Stimulated activated CD4-positive, alpha-beta T cell treated with anti-CD3 and anti-CD28 coated beads, Interleukin-1b, Interleukin-23, amount 100 ng/mL, for 1 hour (primary cell): ENCODE measurements at regions not wholly inside any gene's neighbourhood (a gene's known extent, or its start where the extent isn't known, plus 50 kb on each side); places are given as distances from the start of the nearest gene placed in this dataset.

Experiments
- DNase-seq, 2 donors: peaks; one replicate each; pipeline ENCODE4 v3.0.0-alpha.2; 2020; ENCODE audit warnings: low read depth in 2 of 2

DNA sequence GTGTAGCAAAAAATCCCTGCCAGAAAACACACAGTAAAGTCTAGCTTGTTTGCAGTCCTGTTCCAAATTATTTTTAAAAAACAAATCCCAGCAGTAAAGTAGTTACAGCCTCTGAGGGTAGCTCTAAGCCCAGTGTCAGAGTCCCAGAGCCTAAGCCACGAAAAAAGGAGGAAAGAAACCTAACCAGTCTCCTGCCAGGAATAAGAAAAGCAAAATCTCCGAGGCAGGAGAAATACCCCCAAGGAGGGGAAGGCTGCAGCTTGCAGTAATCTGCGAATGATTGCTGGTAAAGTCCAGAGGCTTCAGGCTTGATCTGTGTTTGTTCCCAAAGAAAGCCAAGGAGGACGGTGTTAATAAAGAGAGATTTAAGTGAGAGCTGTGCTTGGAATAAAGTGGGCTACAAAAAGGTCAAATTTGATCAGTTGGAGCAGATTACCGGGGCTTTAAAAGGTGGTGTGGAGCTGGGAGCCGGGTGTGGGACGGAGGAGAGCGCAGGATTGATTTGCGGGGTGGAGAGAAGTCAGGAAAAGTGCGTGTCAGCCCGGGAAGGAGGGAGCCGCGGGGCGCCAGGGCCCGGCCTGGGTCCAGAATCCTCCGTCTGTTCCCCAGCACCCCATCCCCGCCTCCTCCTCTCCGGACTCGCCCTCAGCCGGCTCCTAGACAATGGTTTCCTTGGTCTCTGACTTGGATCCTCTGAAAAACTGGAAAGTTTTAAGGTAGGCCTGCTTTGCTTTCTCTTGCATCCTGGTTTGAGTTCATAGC is 219.4 kb upstream of the CELF2 start:
- no peak for DNase-seq

DNA sequence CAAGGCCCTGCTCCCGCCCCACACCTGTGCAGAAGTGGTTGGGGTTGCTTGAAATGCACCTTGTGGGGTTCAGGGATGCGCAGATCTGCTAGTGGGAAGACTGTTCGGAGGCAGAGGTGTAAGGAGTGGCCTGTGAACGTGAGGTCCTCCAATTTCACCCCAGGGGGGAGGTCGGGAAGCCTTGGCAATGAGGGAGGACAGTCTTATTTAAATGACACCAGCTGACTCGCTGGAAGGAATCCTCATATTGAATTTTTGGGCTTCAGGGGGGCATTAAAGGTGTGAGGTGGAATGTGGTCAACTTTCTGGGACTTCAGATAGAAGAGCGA is 218.8 kb upstream of the CELF2 start:
- DNase-seq, result no peak

DNA sequence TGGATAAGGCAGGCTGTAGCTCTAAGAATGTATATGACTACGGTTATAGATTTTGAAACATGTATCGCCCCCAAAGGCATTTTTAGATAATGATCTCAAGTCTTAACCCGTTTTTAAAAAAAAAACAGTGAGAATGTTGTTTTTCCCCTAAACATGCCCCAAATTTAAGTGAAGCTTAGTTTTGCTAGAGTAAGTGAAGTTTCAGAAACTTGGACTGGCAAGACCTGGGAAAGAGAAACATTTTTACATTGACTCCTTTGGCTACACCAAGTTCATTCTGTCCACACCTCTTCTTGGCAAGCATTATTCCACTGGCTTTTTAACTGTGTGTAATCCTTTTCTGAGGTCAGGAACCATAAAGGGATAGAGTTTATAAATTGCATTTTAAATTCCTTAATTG is 216.7 kb upstream of the CELF2 start:
- DNase-seq, result no peak

DNA sequence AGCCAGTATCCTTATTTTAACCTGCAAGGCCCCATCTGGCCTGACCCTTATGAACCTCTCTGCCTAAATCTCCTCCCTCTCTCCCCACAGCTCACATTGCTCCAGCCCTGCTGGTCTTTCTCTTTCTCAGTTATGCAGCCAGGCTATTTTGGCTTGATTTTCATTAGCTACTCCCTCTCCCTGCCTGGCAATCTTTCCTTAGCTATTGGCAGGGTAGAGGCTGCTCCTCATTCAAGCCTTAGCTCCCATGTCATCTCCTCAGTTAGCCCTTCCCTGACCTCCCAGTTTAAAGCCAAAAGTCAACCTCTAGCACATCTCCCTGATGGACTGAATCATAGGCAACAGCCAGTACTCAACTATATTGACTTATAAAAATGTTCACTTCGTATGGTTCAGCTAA is 214.4 kb upstream of the CELF2 start:
- DNase-seq, result no peak

DNA sequence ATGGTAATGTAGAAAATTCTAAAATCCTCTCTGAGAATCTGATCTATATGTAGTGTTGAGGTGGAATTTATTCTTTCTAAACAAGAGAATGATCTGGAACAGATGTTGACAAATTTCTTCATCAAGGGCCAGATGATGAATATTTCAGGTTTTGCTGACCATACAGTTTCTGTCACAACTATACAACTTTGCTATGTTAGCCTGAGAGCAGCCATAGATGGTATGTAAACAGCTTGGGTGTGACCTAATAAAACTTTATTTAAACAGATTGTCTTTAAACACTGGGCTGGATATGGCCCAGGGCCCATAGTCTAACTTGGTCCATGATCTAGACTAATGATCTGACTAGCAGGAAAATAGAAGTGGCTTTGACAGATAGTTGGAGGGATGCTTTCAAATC is 213.6 kb upstream of the CELF2 start:
- no peak for DNase-seq

DNA sequence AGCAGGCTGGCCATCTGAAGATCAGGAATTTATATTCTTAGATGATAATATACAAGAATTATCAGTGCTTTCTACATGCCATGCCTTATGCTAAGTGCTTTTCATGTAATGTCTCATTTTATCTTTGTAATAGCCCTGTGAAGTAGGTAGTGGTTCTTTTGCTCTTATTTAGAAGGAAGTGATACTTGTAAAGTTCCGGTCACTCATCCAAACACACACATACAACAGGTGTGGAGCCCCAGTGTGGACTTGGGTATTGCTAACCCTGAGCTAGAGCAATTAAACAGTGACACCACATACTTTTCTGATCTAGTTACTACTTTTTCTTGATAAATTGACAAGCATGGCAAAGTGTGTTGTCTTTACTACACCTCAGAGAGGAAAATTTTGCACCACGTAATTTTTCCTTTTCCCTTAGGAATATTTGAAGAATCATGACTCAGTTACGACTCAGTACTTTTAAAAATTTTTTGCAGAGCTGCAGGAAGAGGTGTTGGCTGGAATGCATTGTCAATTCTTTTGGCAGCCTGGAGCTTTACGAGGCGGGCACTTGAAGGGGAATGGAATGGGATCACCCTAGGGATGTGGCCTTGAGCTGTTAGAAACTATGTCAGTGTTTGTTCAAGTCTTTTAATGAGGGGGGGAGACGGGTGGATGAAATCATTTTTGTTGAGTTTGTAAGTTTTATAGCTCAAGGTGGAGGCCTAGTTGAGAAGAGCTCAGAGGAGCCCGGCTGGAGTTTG is 212.5 kb upstream of the CELF2 start:
- DNase-seq, result no peak

DNA sequence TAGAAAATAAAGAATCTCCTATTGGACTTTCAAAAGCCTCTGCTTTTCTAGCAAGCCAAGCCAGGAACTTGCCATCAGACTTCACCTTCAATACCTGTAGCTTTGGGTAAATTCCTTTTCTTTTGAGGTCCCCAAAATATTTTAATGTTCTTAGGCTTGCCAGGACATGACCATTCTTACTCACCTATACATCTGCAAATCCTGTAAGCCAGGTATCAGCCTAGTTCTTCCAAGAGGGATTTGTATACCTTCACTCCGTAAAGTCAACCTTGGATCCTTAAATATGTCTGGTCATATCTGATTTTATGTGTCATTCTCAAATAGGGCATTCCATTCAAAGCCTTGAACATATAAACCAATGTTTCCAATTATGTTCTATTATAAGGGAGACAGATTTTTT is 210.6 kb upstream of the CELF2 start:
- no peak for DNase-seq

DNA sequence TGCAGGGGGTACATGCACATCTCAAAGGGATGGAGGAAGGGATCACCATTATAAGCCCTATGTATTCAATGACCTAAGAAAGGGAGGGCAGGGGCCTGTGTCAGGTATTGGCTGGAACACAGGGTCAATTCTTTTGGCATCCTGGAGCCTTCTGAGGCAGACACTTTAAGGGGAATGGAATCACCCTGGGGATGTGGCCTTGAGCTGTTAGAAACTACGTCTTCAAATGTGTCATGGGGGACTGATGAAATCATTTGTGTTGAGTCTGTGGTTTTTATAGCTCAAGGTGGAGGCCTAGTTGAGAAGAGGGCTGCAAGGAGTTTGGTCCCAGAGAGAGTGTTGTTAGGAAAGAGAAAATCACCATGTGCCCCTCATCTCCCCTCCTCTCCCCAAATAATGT is 206.1 kb upstream of the CELF2 start:
- DNase-seq, result no peak

DNA sequence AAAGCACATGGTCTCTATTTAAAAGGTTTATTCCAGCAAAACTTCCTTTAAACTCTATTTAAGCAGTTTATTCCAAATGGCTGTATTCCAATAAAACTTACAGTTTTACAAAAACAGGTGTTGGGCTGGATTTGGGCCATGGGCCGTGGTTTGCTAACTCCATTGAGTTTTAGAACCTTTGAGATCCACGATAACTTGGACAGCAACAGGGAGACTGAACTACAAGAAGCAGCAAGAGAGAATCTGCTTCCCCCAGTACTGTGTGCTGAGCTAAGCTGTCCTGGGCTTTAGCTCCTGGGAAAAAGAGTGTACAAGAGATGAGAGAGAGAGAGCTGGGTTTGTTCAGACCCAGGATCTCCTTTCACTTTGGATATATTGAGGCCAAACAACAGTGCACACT is 204.0 kb upstream of the CELF2 start:
- no peak for DNase-seq

DNA sequence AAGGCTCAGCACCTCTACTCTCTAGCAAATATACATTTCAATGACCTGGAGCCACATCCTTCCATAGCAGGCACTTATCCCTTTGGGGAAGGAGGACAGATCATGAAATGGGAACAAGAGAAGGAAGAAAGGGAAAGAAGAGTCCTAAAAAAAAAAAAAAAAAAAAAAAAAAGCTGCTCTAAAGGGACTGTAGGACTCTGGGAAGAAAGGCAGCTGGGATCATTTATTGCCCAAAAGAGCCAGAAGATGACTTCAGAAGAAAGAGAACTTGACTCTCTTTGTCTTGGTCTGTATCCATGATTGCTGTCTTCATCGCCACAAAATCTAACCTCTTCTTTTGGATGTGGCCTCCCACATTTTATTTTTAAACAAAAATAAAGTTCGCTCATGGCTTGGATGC is 203.6 kb upstream of the CELF2 start:
- no peak for DNase-seq

DNA sequence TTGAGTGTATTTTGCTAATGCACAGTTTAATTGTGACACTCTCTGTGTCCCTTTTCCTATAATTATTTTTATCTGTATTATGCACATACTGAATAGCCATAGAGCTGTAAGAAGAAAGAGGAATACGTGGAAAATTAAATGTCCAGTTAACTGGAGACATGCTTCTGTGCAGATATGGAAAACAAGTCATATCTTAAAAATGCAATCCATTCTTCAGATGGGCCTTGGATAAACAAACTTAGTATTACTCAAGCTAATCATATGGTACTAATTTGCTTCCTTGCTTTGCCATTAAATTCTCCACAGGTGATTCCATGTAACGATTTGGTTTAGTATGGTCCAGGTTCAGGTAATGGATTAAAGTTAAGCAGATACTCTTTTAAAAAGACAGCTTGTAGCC is 201.2 kb upstream of the CELF2 start:
- no peak for DNase-seq

DNA sequence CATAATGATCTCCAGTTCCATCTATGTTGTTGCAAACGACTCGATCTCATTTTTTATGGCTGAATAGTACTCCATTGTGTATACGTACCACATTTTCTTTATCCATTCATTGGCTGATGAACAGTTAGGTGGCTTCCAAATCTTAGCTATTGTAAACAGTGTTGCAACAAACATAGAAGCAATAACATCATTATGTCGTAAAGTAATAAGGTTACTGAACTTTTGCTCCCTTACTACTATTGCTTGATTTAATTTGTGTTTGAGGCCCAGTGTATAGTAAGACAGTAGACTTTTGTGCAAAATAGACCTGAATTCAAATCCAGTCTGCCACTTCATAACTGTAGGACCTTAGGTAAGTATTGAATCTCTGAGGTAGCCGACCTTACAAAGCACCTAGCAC is 200.1 kb upstream of the CELF2 start:
- no peak for DNase-seq

DNA sequence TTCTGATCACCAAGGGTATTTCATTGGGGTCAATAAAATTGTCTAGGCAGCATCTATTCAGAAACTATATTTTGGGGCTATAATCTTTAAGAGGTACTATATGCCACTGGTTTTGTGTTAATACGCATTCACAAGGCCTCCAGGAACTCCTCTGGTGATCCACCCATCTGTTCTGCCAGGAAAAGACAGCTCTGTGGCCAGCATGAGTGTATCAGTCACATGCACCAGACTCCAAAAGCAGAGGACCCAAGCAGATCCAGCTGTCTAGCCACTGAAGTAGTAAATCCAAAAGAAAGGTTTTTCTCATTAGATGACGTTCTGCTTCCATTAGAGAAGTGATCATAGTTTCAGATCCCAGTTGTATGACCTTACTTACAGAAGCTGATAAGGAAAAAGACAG is 199.6 kb upstream of the CELF2 start:
- DNase-seq, result no peak

DNA sequence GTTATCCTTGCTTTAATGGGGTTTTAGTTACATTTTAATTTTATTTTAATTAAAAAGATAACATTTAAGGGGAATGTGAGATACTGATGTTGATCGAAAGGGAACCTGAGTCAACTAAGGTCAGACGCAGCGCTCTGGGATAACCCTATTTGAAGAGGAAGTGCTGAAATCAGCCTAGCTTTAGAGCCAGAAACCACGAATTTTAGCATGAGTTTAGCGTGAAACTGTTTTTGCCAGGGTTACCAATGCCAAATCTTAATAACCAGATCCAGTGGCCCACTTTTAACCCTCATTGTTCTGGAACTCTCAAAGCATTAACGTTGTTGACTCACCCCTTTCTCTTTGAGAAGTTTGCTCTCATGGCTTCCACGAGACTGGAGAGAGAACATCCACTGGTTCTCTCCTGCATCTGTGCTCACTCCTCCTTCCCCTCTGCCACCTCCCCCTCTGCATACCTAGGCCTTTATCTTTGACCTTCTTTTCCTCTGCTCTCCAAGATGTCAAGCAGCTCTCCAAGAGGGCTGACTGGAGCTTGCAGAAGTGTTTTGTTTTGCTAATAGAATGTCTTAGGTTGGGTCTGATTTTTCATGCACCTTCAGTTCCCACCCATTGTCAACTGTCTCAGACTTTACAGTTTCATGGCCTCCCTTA is 198.3 kb upstream of the CELF2 start:
- DNase-seq, result no peak

DNA sequence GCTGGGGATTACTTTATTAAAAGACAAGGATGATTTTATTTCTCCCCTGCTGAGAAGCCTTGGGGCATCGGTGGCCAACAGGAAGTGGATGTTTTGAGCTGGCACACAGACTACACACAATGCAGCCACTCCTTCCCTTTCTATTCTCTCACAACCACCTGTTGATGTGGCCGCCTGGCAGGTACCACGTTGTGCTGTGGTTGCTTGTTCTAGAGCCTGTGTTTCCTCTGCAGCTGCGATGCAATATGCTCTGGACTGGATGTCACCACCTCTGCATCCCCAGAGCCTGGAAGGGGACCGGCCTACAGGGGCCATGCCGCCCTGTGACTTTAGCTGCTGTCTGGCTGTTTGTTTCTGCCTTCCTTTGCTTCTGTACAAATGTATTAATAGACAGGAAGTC is 195.7 kb upstream of the CELF2 start:
- DNase-seq, result no peak

DNA sequence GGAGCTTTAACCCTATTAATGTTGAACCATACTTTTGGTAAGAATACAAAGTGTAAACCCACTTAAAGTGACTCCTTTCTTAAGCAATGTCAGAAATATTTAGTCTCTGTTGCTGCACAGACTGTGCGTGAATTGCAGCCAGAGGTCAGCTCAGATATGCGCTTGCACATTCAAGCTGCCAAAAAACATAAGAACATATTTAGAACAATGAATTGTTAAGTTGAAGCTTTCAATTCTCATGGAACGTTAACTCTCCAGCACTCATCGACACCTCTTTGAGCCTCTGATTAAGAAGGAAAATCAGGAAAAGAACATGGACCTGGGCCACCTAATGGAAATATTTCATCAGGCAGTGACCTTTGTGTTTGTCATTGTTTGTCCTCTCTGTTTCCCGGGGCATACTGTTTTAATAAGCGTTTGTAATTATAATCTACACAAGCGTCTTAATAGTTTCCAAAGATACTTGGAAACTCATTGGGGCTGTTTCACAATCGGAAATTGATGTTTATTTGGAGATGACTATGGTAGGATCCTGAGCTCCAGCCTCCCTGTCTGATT is 193.0 kb upstream of the CELF2 start:
- DNase-seq, result no peak

DNA sequence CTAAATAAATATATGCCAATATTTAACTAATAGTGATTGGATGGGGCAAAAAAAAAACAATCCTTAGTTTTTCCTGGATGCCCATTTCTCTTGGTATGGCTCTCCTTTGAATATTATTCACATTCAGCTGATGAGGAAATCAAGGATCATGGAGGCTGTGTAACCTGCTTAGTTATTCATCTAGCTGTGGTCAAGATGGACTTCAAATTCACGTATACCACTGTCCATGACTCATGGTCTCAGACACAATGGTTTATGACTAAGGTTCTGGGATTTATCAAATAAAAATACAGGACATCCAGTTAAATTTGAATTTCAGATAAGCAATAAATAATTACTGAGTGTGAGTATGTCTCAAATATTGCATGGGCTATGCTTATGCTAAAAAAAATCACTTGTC is 191.5 kb upstream of the CELF2 start:
- DNase-seq, result no peak

DNA sequence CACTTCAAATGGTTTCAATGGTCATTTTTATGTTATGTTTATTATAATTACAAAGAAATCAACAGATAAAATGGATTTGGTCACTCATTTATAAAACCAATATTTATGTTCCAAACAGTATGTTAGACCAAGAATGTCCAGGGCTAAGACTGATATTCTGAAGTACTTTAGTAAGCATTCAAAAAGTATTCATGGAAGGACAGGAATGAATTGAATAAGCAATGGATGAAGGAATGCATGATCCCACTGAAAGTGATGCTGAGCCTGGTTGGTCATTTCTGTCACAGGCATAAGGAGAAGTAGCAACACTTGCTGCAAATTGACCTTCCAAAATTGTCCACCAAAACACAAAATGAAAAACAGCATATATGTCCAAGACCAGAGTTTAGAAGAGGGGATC is 189.0 kb upstream of the CELF2 start:
- no peak for DNase-seq

DNA sequence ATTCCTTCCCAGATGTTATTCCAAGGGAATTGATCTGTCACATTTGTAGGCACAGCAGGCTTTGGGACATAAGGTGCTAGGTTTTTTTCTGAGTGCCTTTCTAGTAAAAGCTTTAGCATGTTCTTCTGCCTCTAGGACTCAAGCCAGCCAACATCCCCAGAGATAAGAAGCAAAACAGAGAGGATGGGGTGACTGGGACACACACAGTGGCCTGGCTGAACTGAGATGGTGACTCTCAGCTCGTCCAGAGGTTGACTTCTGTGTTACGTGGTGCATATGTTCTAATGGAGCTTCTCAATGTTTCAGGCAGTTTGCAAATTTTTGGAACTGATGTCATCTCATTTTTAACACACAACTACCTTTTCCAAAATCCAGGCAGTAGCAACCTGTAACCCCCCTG is 188.1 kb upstream of the CELF2 start:
- DNase-seq, result no peak

DNA sequence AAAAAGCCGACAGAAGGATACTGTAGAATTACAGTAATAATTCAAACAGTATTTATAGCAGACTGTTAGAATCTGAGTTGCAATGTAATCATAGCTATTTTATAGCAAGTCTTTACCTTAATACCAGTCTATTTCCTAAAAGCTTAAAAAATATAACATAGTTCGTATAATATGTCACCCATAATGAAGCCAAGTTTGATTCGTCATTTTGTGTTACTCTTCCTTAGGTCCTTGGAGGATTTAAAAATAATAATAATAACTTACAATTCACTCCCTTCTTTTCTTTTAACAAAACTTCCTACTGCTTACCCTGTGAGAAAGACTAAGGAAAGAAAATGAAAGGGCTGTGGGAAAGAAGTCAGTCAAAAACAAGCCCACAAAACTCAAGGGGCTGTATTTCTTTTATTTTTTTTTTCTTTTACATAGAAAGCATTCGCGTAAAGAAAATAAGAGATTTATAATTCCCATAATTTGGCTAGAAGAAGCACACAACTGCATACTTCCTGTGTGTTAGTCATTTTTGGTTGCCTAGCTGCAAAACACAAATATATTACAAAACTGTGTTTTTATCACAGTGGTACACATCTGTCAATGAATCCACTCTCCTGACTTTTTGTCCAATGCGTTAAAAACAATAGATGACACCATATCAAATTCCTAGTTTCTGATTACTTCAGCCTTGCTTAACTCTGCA is 187.2 kb upstream of the CELF2 start:
- DNase-seq, result no peak

DNA sequence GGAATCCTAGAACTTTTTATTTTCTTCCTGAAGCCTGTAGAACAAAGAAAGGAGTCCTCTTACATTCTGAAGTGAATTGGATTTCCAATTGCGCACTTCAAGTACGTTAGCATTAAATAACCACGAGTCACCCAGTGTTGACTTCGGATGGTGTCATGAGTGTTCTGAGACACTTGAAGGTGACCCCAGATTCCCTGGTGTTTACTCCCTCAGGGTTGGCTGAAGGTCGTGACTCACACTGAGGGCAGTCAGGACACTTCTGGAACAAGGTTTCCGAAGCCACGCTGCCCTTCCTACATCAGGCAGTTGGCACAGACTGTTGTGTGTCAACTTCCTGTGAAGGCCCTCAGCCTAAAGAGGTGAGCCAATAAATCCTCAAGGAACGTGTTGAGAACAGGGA is 186.6 kb upstream of the CELF2 start:
- DNase-seq, result no peak

DNA sequence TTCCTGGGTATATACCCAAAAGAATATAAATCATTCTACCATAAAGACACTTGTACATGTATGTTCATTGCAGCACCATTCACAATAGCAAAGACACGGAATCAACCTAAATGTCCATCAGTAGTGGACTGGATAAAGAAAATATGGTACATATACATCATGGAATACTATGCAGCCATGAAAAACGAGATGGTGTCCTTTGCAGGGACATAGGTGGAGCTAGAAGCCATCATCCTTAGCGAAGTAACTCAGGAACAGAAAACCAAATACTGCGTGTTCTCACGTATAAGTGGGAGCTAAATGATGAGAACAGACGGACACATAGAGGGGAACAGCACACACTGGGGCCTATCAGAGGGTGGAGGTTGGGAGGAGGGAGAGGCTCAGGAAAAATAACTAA is 183.7 kb upstream of the CELF2 start:
- DNase-seq, result no peak
